Cardiac fibroblast (primary cell): ENCODE measurements at regions not wholly inside any gene's neighbourhood (a gene's known extent, or its start where the extent isn't known, plus 50 kb on each side); places are given as distances from the start of the nearest gene placed in this dataset.

Source experiments
- DNase-seq, 2 donors: peaks; one replicate each; pipeline versions ENCODE4 v3.0.0 to v3.0.0-alpha.2; 2010; ENCODE audit warnings: low read depth in 2 of 2
- H3K4me3 ChIP-seq, 2 donors: replicated peaks in 1 of 2; 1 replicate in 1 of 2; 2 replicates in 1 of 2; pipeline ENCODE4 v1.5.1; 2011; ENCODE audit warnings: low read depth in 2 of 2, low read length in 2 of 2, mild to moderate bottlenecking in 2 of 2, moderate library complexity in 1 of 2
- CTCF ChIP-seq: IDR thresholded peaks from one replicate; pipeline ENCODE4 v1.5.1; 2011; ENCODE audit warnings: low read depth, mild to moderate bottlenecking, low read length, inconsistent platforms

- no peak for TF ChIP-seq CTCF
- H3K4me3 ChIP-seq, result no peak overlapping the region
- no peak for DNase-seq
Measured at GRCh38 chr2:15116830-15117229, 444.3 kb downstream of the NBAS start.
